ENCODE measurements at regions not wholly inside any gene's neighbourhood (a gene's known extent, or its start where the extent isn't known, plus 50 kb on each side); places are given as distances from the start of the nearest gene placed in this dataset.

- Histone ChIP-seq H3K9me3 (ENCODE audit: control insufficient read depth in 4 of 4, insufficient read depth in 3 of 4, low read length in 3 of 4) (no peaks in the 10 kb centered on the region), H3K27me3 (ENCODE audit: control insufficient read depth in 3 of 3, insufficient read depth in 3 of 3, low read length in 2 of 3) (no peaks in the 10 kb centered on the region), H3K4me3 (no peak overlapping the region), H3K27ac (ENCODE audit: low read depth in 1 of 2, low read length in 1 of 2) (no peak overlapping the region), H3K36me3 (ENCODE audit: control insufficient read depth in 4 of 4, insufficient read depth in 4 of 4, low read length in 4 of 4) (no peaks in the 10 kb centered on the region), H3K4me1 (ENCODE audit: control insufficient read depth in 5 of 5, insufficient read depth in 5 of 5, low read length in 5 of 5) (peaks cover 0 to 38% (median 4%) of the 10 kb centered on the region in 5 donors), H3K9ac (ENCODE audit: insufficient read depth in 1 of 2, low read length in 2 of 2) (no peak overlapping the region)
- no peak for ATAC-seq (ENCODE audit: insufficient read depth, low FRiP score)
- no peak for DNase-seq
- TF ChIP-seq, protein P1, sequence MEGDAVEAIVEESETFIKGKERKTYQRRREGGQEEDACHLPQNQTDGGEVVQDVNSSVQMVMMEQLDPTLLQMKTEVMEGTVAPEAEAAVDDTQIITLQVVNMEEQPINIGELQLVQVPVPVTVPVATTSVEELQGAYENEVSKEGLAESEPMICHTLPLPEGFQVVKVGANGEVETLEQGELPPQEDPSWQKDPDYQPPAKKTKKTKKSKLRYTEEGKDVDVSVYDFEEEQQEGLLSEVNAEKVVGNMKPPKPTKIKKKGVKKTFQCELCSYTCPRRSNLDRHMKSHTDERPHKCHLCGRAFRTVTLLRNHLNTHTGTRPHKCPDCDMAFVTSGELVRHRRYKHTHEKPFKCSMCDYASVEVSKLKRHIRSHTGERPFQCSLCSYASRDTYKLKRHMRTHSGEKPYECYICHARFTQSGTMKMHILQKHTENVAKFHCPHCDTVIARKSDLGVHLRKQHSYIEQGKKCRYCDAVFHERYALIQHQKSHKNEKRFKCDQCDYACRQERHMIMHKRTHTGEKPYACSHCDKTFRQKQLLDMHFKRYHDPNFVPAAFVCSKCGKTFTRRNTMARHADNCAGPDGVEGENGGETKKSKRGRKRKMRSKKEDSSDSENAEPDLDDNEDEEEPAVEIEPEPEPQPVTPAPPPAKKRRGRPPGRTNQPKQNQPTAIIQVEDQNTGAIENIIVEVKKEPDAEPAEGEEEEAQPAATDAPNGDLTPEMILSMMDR (IDR thresholded peaks at IDR 0.05; ENCODE audit: control extremely low read depth, extremely low read depth) = no peak
- 87 to 91% methylated on average over 3 of the region's 3 CpGs for WGBS, 2 donors
These were observed 86.5 kb downstream of the CD164 start for GRCh38 chr6:109295774-109296156.

GRCh38 chr6:109295109-109295773 lies 87.0 kb downstream of the CD164 start:
- H3K4me3 ChIP-seq = no peak overlapping the region
- 62 to 64% methylated on average over 5 of the region's 5 CpGs for WGBS, 2 donors
- TF ChIP-seq, protein P1 (IDR thresholded peaks at IDR 0.05; ENCODE audit: control extremely low read depth, extremely low read depth) = no peak
- H3K27me3 ChIP-seq (ENCODE audit: control insufficient read depth in 3 of 3, insufficient read depth in 3 of 3, low read length in 2 of 3) = peaks cover 0 to under 1% (median 0%) of the 10 kb centered on the region in 3 donors
- H3K9me3 ChIP-seq (ENCODE audit: control insufficient read depth in 4 of 4, insufficient read depth in 3 of 4, low read length in 3 of 4) = no peaks in the 10 kb centered on the region
- H3K27ac ChIP-seq (ENCODE audit: low read depth in 1 of 2, low read length in 1 of 2) = no peak overlapping the region
- no peaks in the 10 kb centered on the region for H3K36me3 ChIP-seq (ENCODE audit: control insufficient read depth in 4 of 4, insufficient read depth in 4 of 4, low read length in 4 of 4)
- H3K9ac ChIP-seq (ENCODE audit: insufficient read depth in 1 of 2, low read length in 2 of 2) = no peak overlapping the region
- DNase-seq (no peak), ATAC-seq (ENCODE audit: insufficient read depth, low FRiP score) (no peak)
- H3K4me1 ChIP-seq (ENCODE audit: control insufficient read depth in 5 of 5, insufficient read depth in 5 of 5, low read length in 5 of 5) = peaks cover 0 to 33% (median 4%) of the 10 kb centered on the region in 5 donors

DNA sequence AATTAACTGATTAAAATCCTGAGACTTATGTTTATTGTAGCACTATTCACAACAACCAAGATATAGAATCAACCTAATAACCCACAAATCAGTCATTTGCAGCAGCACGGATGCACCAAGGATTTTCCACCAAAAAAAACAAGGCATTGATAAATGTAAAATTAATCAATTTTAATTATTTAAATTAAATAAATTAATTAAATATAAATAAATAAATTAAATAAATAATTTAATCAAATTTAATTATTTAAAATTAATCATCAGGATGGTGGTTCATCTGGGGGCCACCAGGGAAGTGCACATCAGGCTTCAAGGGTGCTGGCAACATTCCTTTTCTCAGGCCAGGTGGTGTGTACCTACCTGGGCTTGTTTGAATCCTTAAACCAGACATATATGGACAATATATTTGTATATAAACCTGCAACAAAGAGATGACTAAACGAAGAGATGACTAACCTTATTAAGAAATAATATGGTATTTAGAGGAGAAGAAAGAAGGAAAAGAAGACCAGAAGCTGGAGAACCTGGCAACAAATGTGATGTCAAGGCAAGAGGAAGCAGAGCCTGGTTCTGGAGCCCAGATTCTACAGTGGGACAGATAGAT lies 89.2 kb downstream of the CD164 start:
- TF ChIP-seq, protein P1 (IDR thresholded peaks at IDR 0.05; ENCODE audit: control extremely low read depth, extremely low read depth) = no peak
- Histone ChIP-seq H3K36me3 (ENCODE audit: control insufficient read depth in 4 of 4, insufficient read depth in 4 of 4, low read length in 4 of 4) (no peaks in the 10 kb centered on the region), H3K27ac (ENCODE audit: low read depth in 1 of 2, low read length in 1 of 2) (peak overlapping the region in 1 of 2 donors; percentile 11), H3K9ac (ENCODE audit: insufficient read depth in 1 of 2, low read length in 2 of 2) (no peak overlapping the region), H3K9me3 (ENCODE audit: control insufficient read depth in 4 of 4, insufficient read depth in 3 of 4, low read length in 3 of 4) (no peaks in the 10 kb centered on the region), H3K4me1 (ENCODE audit: control insufficient read depth in 5 of 5, insufficient read depth in 5 of 5, low read length in 5 of 5) (peaks cover 0 to 15% (median 4%) of the 10 kb centered on the region in 5 donors), H3K4me3 (no peak overlapping the region), H3K27me3 (ENCODE audit: control insufficient read depth in 3 of 3, insufficient read depth in 3 of 3, low read length in 2 of 3) (peaks cover 0 to 2% (median 0%) of the 10 kb centered on the region in 3 donors)
- 89 to 91% methylated on average over 2 of the region's 2 CpGs for WGBS, 2 donors
- no peak for ATAC-seq (ENCODE audit: insufficient read depth, low FRiP score)
- no peak for DNase-seq

All from lung (tissue), 11 donors.